Loucy (cell line): ENCODE measurements at regions not wholly inside any gene's neighbourhood (a gene's known extent, or its start where the extent isn't known, plus 50 kb on each side); places are given as distances from the start of the nearest gene placed in this dataset.

ENCODE experiments used
- H2AFZ ChIP-seq: fragments of 200-600 bp; sonication (generic); 2 replicates; pipeline ENCODE4 v1.6.0; 2016; ENCODE audit warnings: antibody characterized with exemption, mild to moderate bottlenecking, low read length, moderate library complexity
- H3F3A ChIP-seq: fragments of 200-600 bp; 2 replicates; pipeline ENCODE4 v1.6.0; 2016; ENCODE audit warnings: antibody characterized with exemption, low read depth, mild to moderate bottlenecking
- H3K27me3 ChIP-seq: fragments of 200-600 bp; sonication (generic); 2 replicates; pipeline ENCODE4 v1.6.1; 2014; ENCODE audit warnings: low read length, mild to moderate bottlenecking; ENCODE audit not compliant: insufficient read depth, poor library complexity, severe bottlenecking
- H3K36me3 ChIP-seq: fragments of 200-600 bp; sonication (generic); 2 replicates; pipeline ENCODE4 v1.6.1; 2016; ENCODE audit warnings: low read length; ENCODE audit not compliant: insufficient read depth
- H3K4me1 ChIP-seq: fragments of 200-600 bp; sonication (generic); 2 replicates; pipeline ENCODE4 v1.5.1; 2014; ENCODE audit warnings: low read length, mild to moderate bottlenecking; ENCODE audit not compliant: insufficient read depth, poor library complexity, severe bottlenecking
- H3K4me2 ChIP-seq: fragments of 200-600 bp; sonication (generic); 2 replicates; pipeline ENCODE4 v1.6.0; 2014; ENCODE audit warnings: antibody characterized with exemption, low read length, low read depth, mild to moderate bottlenecking; ENCODE audit not compliant: poor library complexity, severe bottlenecking
- H3K4me3 ChIP-seq: fragments of 200-600 bp; sonication (generic); 2 replicates; pipeline ENCODE4 v1.5.1; 2014; ENCODE audit warnings: low read length, mild to moderate bottlenecking, mixed read lengths; ENCODE audit not compliant: poor library complexity, severe bottlenecking
- H3K79me2 ChIP-seq: fragments of 200-600 bp; sonication (generic); 2 replicates; pipeline ENCODE4 v1.6.1; 2014; ENCODE audit warnings: low read length; ENCODE audit not compliant: insufficient read depth
- H3K9ac ChIP-seq: fragments of 200-600 bp; sonication (generic); 2 replicates; pipeline ENCODE4 v1.6.0; 2014; ENCODE audit warnings: mild to moderate bottlenecking, low read depth, low read length, moderate library complexity; ENCODE audit not compliant: poor library complexity, severe bottlenecking
- H3K9me2 ChIP-seq: fragments of 200-600 bp; sonication (generic); replicated peaks from 2 replicates; pipeline ENCODE4 v1.6.1; 2016; ENCODE audit warnings: low read depth, low read length, mixed read lengths
- H3K9me3 ChIP-seq: fragments of 200-600 bp; sonication (generic); 2 replicates; pipeline ENCODE4 v1.6.1; 2014; ENCODE audit warnings: mild to moderate bottlenecking, antibody characterized with exemption, low read length, low read depth; ENCODE audit not compliant: insufficient read depth
- H4K20me1 ChIP-seq: fragments of 200-600 bp; sonication (generic); 2 replicates; pipeline ENCODE4 v1.6.0; 2014; ENCODE audit warnings: antibody characterized with exemption, low read length, mild to moderate bottlenecking; ENCODE audit not compliant: insufficient read depth, poor library complexity, severe bottlenecking
- EZH2phosphoT487 ChIP-seq: fragments of 200-600 bp; IDR thresholded peaks from 2 replicates; pipeline ENCODE4 v1.6.1; 2018; ENCODE audit warnings: antibody characterized with exemption, mild to moderate bottlenecking, moderate library complexity, borderline replicate concordance
- TF ChIP-seq, protein P1 (sequence below): fragments of 200-600 bp; sonication (generic); conservative IDR thresholded peaks from 2 replicates; pipeline ENCODE4 v1.5.1; 2014; ENCODE audit warnings: mild to moderate bottlenecking, antibody characterized with exemption, low read length

GRCh38 chr4:180999217-180999616 is 1244.0 kb upstream of the TENM3 start:
- H3F3A ChIP-seq = no peaks in the 10 kb centered on the region
- H3K4me3 ChIP-seq = no peak overlapping the region
- H3K9me2 ChIP-seq = no peaks in the 10 kb centered on the region
- H4K20me1 ChIP-seq = no peaks in the 10 kb centered on the region
- no peaks in the 10 kb centered on the region for H3K36me3 ChIP-seq
- H2AFZ ChIP-seq = no peak overlapping the region
- H3K4me1 ChIP-seq = no peaks in the 10 kb centered on the region
- no peak overlapping the region for H3K9ac ChIP-seq
- TF ChIP-seq EZH2phosphoT487 = no peak
- TF ChIP-seq, protein P1, sequence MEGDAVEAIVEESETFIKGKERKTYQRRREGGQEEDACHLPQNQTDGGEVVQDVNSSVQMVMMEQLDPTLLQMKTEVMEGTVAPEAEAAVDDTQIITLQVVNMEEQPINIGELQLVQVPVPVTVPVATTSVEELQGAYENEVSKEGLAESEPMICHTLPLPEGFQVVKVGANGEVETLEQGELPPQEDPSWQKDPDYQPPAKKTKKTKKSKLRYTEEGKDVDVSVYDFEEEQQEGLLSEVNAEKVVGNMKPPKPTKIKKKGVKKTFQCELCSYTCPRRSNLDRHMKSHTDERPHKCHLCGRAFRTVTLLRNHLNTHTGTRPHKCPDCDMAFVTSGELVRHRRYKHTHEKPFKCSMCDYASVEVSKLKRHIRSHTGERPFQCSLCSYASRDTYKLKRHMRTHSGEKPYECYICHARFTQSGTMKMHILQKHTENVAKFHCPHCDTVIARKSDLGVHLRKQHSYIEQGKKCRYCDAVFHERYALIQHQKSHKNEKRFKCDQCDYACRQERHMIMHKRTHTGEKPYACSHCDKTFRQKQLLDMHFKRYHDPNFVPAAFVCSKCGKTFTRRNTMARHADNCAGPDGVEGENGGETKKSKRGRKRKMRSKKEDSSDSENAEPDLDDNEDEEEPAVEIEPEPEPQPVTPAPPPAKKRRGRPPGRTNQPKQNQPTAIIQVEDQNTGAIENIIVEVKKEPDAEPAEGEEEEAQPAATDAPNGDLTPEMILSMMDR = no peak
- no peaks in the 10 kb centered on the region for H3K9me3 ChIP-seq
- no peaks in the 10 kb centered on the region for H3K27me3 ChIP-seq
- H3K4me2 ChIP-seq = no peak overlapping the region
- H3K79me2 ChIP-seq = no peaks in the 10 kb centered on the region

GRCh38 chr4:181004056-181004455 is 1239.1 kb upstream of the TENM3 start:
- no peaks in the 10 kb centered on the region for H3K9me2 ChIP-seq
- no peak overlapping the region for H3K9ac ChIP-seq
- no peak overlapping the region for H2AFZ ChIP-seq
- H3K79me2 ChIP-seq = no peaks in the 10 kb centered on the region
- H3K4me3 ChIP-seq = no peak overlapping the region
- H3K9me3 ChIP-seq = no peaks in the 10 kb centered on the region
- no peaks in the 10 kb centered on the region for H3K27me3 ChIP-seq
- H3K4me2 ChIP-seq = no peak overlapping the region
- no peaks in the 10 kb centered on the region for H3K36me3 ChIP-seq
- TF ChIP-seq EZH2phosphoT487 = no peak
- TF ChIP-seq, protein P1 = no peak
- H3F3A ChIP-seq = no peaks in the 10 kb centered on the region
- H4K20me1 ChIP-seq = no peaks in the 10 kb centered on the region
- no peaks in the 10 kb centered on the region for H3K4me1 ChIP-seq

DNA sequence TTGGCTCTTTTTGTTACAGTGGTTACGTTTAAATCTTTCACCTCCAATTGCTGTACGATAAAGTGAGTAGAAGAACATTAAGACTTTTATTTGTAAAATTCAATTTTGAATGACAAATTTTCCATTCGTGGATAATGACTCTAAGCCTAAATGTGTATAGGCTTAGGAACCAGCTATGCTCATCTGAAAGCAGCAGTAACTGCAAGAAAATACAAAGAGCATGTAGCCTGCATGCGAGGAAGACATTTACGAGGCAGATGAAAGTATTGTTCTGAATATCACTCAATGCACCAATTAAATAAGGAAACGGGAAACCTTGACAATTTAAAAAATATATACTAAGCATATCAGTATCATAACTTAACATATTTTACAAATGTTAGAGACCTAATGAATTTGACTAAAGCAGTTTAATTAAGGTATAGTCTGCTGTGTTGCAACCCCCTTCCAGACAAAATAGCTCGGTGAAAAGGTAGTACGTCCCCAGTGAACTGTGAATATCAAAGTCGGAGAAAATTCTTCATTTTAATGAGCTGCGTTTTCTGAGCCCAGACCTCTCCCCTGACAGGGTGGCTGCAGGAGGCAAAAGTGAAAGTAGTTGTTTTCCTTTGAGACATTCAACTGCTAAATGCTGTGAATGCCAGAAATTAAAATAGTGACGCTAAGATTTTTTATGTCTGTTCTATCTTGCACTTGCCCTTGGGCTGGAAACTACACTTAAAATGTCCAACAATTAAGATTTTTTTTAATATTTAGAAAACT is 1236.5 kb upstream of the TENM3 start:
- H3K4me3 ChIP-seq = no peak overlapping the region
- no peak overlapping the region for H2AFZ ChIP-seq
- no peaks in the 10 kb centered on the region for H3F3A ChIP-seq
- no peaks in the 10 kb centered on the region for H4K20me1 ChIP-seq
- TF ChIP-seq, protein P1 = no peak
- TF ChIP-seq EZH2phosphoT487 = no peak
- no peaks in the 10 kb centered on the region for H3K27me3 ChIP-seq
- H3K9me3 ChIP-seq = no peaks in the 10 kb centered on the region
- H3K9me2 ChIP-seq = no peaks in the 10 kb centered on the region
- no peaks in the 10 kb centered on the region for H3K79me2 ChIP-seq
- H3K9ac ChIP-seq = no peak overlapping the region
- H3K4me2 ChIP-seq = no peak overlapping the region
- H3K36me3 ChIP-seq = no peaks in the 10 kb centered on the region
- no peaks in the 10 kb centered on the region for H3K4me1 ChIP-seq
